Stimulated activated CD4-positive, alpha-beta T cell treated with anti-CD3 and anti-CD28 coated beads, Interleukin-1b, Interleukin-23, amount 100 ng/mL, for 48 hours (primary cell): ENCODE measurements at regions not wholly inside any gene's neighbourhood (a gene's known extent, or its start where the extent isn't known, plus 50 kb on each side); places are given as distances from the start of the nearest gene placed in this dataset.
A peak's percentile ranks its signal among the peaks of the same experiment; 100 is the strongest.
"Not testable (repeated sequence)": the region's sequence is repeated elsewhere in the genome, so short reads cannot be mapped to it uniquely, and the experiment has no call there.

Source experiments
- DNase-seq: peaks from one replicate; pipeline ENCODE4 v3.0.0-alpha.2; 2020

- DNase-seq, result not testable (repeated sequence)
These were observed 54.0 kb upstream of the WWC2 start for GRCh38 chr4:183044924-183045640.

- DNase-seq, result no peak
These were observed 60.6 kb upstream of the WWC2 start for GRCh38 chr4:183038436-183038835.

- no peak for DNase-seq
These were observed 63.2 kb upstream of the WWC2 start for GRCh38 chr4:183035726-183036415.

GRCh38 chr4:183035256-183035655 is 63.8 kb upstream of the WWC2 start:
- no peak for DNase-seq

- no peak for DNase-seq
These were observed 68.2 kb upstream of the WWC2 start for GRCh38 chr4:183030823-183031222.

GRCh38 chr4:183030309-183030708 is 68.7 kb upstream of the WWC2 start:
- DNase-seq, result no peak

GRCh38 chr4:183029365-183029764 is 69.7 kb upstream of the WWC2 start:
- DNase-seq, result no peak

- DNase-seq, result no peak
These were observed 72.4 kb upstream of the WWC2 start for GRCh38 chr4:183026701-183027100.

- no peak for DNase-seq
These were observed 76.4 kb upstream of the WWC2 start for GRCh38 chr4:183022617-183023016.

GRCh38 chr4:183017962-183018361 is 81.1 kb upstream of the WWC2 start:
- no peak for DNase-seq

GRCh38 chr4:183014361-183015084 is 84.5 kb upstream of the WWC2 start:
- no peak for DNase-seq

GRCh38 chr4:183013730-183014002 is 85.4 kb upstream of the WWC2 start:
- DNase-seq, result no peak

GRCh38 chr4:183012879-183013729 is 86.0 kb upstream of the WWC2 start:
- DNase-seq, result no peak

GRCh38 chr4:183011213-183011907 is 87.7 kb upstream of the WWC2 start:
- no peak for DNase-seq

- DNase-seq, result no peak
These were observed 90.6 kb upstream of the WWC2 start for GRCh38 chr4:183008492-183008891.

GRCh38 chr4:183004370-183004769 is 87.2 kb upstream of the DCTD start:
- not testable (repeated sequence) for DNase-seq

GRCh38 chr4:182994171-182994570 is 77.0 kb upstream of the DCTD start:
- no peak for DNase-seq

GRCh38 chr4:182978152-182978827 is 61.1 kb upstream of the DCTD start:
- DNase-seq, result no peak

- peak; percentile 20 for DNase-seq
These were observed 58.6 kb upstream of the DCTD start for GRCh38 chr4:182975806-182976205.

GRCh38 chr4:182973941-182974340 is 56.8 kb upstream of the DCTD start:
- no peak for DNase-seq

- no peak for DNase-seq
These were observed 56.3 kb upstream of the DCTD start for GRCh38 chr4:182973511-182973911.

- no peak for DNase-seq
These were observed 54.5 kb upstream of the DCTD start for GRCh38 chr4:182971702-182972101.
